ENCODE measurements at regions not wholly inside any gene's neighbourhood (a gene's known extent, or its start where the extent isn't known, plus 50 kb on each side); places are given as distances from the start of the nearest gene placed in this dataset.

- no peak overlapping the region for H3K4me3 ChIP-seq (ENCODE audit: low read depth, low read length)
- TF ChIP-seq, protein P1, sequence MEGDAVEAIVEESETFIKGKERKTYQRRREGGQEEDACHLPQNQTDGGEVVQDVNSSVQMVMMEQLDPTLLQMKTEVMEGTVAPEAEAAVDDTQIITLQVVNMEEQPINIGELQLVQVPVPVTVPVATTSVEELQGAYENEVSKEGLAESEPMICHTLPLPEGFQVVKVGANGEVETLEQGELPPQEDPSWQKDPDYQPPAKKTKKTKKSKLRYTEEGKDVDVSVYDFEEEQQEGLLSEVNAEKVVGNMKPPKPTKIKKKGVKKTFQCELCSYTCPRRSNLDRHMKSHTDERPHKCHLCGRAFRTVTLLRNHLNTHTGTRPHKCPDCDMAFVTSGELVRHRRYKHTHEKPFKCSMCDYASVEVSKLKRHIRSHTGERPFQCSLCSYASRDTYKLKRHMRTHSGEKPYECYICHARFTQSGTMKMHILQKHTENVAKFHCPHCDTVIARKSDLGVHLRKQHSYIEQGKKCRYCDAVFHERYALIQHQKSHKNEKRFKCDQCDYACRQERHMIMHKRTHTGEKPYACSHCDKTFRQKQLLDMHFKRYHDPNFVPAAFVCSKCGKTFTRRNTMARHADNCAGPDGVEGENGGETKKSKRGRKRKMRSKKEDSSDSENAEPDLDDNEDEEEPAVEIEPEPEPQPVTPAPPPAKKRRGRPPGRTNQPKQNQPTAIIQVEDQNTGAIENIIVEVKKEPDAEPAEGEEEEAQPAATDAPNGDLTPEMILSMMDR (IDR thresholded peaks at IDR 0.05; ENCODE audit: borderline replicate concordance, insufficient read depth, low read depth, low read length), result no peak
Measured at GRCh38 chr3:5618170-5618569, 430.7 kb downstream of the EDEM1 start.

DNA sequence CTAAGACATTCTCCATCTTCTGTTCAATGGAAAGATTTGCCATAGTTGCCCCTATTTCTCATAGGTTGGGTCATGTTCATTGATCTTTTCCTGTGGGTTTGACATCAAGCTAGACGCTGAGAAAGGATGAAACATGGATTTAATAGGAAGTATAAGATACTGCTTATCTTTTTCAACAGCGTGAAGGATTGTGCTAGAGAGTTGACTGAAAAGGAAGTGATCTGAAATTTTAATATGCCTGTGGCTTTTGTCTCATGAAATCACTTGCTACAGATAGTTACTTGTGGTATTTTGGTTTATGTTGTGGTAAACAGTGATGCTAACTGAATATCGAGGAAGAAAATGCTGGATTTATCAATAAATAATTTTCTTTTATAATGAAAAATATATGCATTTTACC lies 442.9 kb downstream of the EDEM1 start:
- TF ChIP-seq, protein P1 (IDR thresholded peaks at IDR 0.05; ENCODE audit: borderline replicate concordance, insufficient read depth, low read depth, low read length), result no peak
- H3K4me3 ChIP-seq (ENCODE audit: low read depth, low read length), result no peak overlapping the region

GRCh38 chr3:5633960-5634359 lies 446.5 kb downstream of the EDEM1 start:
- no peak overlapping the region for H3K4me3 ChIP-seq (ENCODE audit: low read depth, low read length)
- TF ChIP-seq, protein P1 (IDR thresholded peaks at IDR 0.05; ENCODE audit: borderline replicate concordance, insufficient read depth, low read depth, low read length), result no peak

DNA sequence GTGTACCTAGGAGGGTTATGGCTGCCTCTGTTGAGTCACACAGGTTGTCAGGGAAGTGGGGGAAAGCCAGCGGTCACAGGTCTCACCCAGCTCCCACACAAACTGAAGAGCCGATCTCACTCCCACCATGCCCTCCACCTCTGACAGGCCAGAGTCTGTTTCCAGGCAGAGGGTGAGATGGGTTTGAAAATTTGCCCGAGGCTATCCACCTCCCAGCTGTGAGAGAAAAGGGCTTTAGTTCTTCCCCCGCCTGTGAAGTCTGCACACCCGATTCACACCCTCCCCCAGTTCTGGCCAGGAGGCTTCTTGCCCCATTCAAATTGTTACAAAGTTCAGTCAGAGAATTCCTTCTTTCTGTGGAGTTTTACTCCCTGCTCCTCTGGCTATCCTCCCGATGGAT lies 446.9 kb downstream of the EDEM1 start:
- TF ChIP-seq, protein P1 (IDR thresholded peaks at IDR 0.05; ENCODE audit: borderline replicate concordance, insufficient read depth, low read depth, low read length), result no peak
- no peak overlapping the region for H3K4me3 ChIP-seq (ENCODE audit: low read depth, low read length)

GRCh38 chr3:5635746-5636145 lies 448.2 kb downstream of the EDEM1 start:
- TF ChIP-seq, protein P1 (IDR thresholded peaks at IDR 0.05; ENCODE audit: borderline replicate concordance, insufficient read depth, low read depth, low read length), result no peak
- no peak overlapping the region for H3K4me3 ChIP-seq (ENCODE audit: low read depth, low read length)

DNA sequence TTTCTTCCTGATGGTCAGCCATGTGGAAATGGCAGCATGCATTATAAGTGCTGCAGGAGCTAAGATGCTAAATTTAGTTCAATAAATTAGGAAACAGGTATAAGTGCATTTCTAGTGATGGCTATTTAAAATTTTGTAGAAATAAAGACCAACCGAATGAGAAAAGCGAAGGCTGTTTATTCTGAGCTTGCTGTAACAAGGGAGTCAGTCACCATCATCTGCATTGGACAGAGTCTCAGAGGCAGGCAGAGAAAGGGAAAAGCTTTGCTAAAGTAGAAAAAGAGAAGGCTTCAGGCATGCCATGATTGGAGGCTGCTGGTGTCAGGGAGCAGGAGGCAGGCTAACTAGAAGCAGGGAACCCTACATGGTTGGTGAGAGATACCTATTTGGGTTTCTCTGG lies 451.0 kb downstream of the EDEM1 start:
- TF ChIP-seq, protein P1 (IDR thresholded peaks at IDR 0.05; ENCODE audit: borderline replicate concordance, insufficient read depth, low read depth, low read length), result no peak
- no peak overlapping the region for H3K4me3 ChIP-seq (ENCODE audit: low read depth, low read length)

DNA sequence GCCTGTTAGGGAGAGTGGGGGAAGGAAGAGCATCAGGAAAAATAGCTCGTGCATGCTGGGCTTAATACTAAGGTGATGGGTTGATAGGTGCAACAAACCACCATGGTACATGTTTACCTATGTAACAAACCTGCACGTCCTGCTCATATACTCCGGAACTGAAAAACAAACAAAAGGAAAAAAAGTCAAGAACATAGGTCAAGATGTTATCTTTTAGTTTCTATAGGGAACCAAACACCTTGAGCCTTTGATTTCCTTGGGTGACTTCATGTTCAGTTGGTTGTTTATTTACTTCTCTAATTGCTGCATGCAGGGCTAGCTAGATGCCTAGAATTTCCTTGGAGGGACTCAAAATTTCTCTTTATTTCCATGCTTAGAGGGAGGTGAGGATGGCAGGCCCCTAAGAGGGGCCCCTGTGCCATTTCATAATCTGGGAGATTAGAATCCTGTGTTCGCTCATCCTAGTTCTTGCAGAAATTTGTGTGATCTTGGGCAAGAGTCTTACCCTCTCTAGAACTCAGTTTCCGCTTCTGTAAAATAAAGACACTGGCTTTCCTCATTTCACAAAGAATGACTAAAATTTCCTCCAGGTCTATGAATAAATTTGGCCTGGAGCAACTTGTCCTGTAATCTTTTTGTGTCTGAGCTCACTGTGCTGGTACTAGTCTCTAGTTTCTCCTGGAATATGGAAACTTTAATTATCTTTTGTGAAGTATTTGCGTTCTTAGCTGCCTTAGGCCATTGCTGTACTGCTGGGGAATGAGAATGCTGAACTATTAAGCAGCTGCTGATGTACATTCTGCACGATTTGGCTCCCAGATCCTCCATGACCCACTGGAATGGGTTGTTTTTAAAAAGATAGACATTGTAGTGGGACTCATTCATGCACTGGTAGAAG lies 457.5 kb downstream of the EDEM1 start:
- TF ChIP-seq, protein P1 (IDR thresholded peaks at IDR 0.05; ENCODE audit: borderline replicate concordance, insufficient read depth, low read depth, low read length), result no peak
- H3K4me3 ChIP-seq (ENCODE audit: low read depth, low read length), result no peak overlapping the region
